NOMO-1 treated with DMSO at 0.1 percent for 48 hours (cell line): ENCODE measurements at regions not wholly inside any gene's neighbourhood (a gene's known extent, or its start where the extent isn't known, plus 50 kb on each side); places are given as distances from the start of the nearest gene placed in this dataset.

ENCODE experiments used
- DNase-seq: peaks from one replicate; lab custom pipeline; 2025; ENCODE audit not compliant: unreplicated experiment; lab: John Stamatoyannopoulos, UW

- no peak for DNase-seq
Observed at GRCh38 chr13:73857106-73857505, 277.1 kb downstream of the KLF12 start.

GRCh38 chr13:73851104-73851503 is 283.1 kb downstream of the KLF12 start:
- DNase-seq = no peak

GRCh38 chr13:73850104-73850873 is 283.9 kb downstream of the KLF12 start:
- DNase-seq = no peak

GRCh38 chr13:73849292-73849691 is 284.9 kb downstream of the KLF12 start:
- DNase-seq = no peak

DNA sequence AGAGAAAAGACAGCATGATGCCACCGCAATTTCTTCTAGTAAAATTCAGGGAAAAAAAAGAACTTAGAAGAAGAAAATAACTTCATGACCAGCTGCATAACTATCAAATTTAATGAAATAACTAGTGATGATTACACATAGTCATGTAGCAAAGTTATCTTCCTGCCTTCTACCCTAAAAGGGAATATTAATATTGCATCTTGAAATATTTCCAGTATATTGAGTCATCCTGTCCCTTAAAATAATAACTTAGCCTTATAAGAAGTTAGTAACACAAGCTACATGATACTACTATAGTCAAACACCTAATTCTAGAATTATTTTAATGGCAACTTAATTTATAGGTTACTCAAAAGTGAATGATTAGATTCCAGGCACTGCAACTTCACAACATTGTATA is 289.2 kb downstream of the KLF12 start:
- no peak for DNase-seq

- DNase-seq = no peak
Observed at GRCh38 chr13:73842626-73843025, 291.6 kb downstream of the KLF12 start.

- DNase-seq = no peak
Observed at GRCh38 chr13:73842184-73842583, 292.0 kb downstream of the KLF12 start.

DNA sequence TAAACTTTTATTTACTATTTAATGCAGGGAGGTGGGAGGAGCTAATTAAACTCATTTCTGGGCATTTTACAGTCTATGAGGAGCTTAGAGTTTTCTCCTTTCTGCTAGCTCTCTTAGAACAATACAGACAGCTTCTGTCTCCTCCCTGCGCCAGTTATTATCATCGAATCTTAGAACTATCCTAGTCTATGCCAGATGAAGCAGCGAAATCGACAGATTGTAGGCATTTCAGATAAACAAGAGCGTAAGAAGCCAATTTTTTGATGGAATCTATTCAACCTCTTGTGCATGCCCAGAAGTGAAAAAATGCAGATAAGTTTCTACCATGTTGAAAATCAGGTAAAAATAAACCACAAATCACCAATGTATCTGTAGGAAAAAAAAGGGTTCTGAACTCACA is 297.1 kb downstream of the KLF12 start:
- DNase-seq = no peak

DNA sequence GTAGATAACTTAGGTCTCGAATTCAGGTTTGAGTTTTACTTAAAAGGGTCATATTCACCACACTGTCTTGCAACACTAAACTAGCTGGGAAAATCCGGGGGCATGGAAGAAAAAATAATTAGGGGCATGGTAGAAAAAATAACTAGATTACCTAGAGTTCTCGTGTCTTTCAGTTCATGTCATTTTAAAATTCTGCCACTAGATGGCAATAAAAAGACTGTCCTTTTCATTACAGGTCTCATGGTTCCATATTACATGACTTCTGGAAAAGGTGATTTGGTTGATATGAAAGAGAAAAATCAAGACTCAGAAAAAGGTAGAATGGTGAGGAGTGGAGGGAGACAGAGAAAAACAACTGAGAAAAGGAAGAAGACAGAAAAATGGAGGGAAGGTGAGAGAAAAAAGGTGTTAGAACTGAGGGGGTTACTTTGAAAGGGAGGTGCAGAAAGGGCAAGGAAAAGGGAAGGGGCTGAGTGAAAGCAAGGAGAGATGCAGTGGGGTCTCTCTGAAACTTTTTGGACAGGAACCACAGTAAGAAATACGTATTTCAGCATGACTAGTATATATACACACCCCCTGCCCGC is 299.0 kb downstream of the KLF12 start:
- DNase-seq = no peak

DNA sequence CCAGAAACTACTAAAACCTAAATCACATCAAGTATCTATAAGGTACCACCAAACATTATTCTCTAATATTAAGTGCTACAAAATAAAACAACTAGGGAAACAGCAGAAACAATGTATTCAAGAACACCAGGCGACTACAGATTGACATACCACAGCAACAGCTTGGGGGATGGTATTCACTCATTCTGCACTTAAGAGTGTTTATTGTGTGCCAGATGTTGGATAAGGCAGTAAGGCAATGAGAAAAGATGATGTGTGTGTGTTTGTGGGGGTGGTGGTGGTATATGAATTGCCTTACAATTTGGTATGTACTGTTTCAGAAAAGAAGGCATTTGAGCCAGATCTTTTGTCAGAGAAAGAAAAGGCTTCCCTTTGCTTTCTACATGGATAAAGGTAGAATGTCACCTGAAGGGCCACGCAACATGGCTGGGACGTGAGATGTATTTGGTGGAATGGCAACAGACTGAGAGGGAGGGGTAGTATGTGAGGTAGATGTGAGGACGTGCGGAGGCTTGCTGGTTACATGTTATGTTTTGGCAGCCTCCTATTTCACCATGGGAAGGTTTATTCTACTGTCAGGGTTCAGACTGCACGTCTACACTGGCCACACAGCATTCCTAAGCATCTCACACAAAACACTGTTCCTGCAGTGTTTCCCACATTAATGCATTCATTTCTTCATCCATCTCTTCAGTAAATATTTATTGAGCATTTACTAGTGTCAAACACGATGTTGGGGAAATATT is 300.7 kb downstream of the KLF12 start:
- no peak for DNase-seq

GRCh38 chr13:73832825-73833224 is 301.4 kb downstream of the KLF12 start:
- no peak for DNase-seq

DNA sequence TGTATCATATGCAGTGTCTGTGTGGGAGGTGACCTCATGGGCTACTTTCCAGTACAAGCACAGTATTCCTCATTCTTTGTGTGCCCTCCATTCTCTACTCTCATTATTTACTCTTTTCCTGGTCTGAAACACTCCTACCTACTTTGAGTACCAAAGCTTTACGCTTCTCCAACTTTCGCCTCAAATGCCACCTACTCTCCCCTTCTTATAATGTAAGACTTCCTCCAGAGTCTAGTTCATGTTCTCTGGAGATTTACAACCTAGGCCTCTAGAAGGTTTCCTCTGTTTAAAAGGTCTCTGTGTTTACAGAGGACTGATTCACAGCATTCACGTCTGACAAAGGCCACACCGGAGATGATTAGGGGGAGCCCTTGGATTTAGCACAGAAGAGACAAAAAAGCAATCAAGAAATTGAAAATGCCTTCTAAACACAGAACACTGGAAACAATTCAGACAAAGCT is 302.0 kb downstream of the KLF12 start:
- DNase-seq = no peak

DNA sequence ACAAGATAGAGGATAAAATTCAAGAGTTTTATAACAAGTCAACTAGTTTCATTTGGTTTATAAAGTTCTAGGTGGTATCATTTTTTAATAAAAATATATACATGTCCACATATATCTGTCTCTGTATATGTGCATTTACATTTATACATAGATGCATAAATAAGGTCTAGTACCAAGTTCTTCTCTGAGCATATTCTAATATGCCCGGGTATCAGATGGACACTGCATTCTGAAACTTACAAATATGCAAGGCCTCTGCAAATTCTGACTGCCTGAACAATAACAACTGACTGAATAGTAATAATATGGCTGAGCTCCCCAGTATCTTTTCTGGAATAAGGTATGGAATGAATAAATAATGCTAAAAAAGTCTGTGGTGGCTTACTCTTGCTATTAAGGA is 304.8 kb downstream of the KLF12 start:
- DNase-seq = no peak

GRCh38 chr13:73828811-73829210 is 305.4 kb downstream of the KLF12 start:
- no peak for DNase-seq

- no peak for DNase-seq
Observed at GRCh38 chr13:73827434-73827833, 306.8 kb downstream of the KLF12 start.

- no peak for DNase-seq
Observed at GRCh38 chr13:73825143-73825542, 309.1 kb downstream of the KLF12 start.

DNA sequence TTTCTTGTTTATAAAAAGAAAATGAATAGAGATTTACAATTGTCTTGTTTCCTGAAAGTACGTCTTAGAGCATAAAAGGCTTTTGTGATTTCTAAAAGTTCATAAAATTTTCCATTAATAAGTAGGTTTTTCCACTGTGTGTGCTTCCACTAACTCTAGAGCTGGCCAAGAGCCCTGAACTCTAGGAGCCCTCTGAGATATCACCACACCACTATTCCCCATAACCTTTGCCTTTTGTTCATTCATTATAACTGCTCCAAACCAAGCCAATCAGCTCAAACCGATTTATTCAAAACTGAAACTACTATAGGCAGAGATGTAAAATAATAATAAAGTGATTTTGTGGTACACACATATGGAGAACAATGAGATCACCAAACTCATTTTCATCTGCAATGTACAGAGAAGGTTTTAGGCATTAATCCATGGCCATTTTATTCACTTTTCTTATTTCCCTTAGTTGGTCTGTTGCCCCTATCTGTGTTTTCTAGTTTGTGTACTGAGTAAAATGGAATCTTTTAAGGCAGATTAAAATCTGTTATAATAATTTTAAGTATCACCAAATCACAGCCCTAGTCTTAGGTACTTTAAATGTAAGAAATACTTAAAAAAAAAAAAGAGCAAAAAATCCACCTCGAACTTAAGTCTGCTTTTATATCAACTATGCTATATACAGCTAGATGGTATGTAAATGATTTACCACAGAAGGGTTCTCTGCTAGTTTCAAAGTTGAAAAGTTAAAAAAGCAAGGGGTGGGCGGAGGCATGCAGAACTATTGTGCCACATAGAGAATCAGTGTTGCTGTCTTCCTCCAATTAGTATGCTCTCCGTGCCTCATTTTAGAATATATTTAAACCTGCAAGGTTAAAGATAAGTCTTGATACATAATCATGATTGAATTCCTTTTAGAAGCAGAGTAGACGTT is 311.3 kb downstream of the KLF12 start:
- no peak for DNase-seq

DNA sequence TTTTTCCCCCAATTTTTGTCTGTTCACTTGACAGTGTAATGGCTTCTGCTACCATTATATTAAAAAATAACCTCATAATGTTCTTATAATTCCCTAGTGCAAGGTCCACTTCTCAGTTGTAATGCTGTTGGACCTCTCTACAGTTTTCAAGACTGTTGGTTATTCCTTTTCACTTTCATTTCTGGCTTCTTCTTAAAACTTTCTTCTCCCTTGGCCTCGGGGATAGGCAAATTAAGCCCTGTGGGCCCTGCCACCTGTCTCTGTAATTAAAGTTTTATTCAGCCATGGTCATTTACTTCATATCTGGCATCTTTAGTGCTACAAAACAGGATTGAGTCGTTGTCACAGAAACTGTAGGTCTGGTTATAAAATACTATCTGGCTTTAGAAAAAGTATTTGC is 313.5 kb downstream of the KLF12 start:
- no peak for DNase-seq

DNA sequence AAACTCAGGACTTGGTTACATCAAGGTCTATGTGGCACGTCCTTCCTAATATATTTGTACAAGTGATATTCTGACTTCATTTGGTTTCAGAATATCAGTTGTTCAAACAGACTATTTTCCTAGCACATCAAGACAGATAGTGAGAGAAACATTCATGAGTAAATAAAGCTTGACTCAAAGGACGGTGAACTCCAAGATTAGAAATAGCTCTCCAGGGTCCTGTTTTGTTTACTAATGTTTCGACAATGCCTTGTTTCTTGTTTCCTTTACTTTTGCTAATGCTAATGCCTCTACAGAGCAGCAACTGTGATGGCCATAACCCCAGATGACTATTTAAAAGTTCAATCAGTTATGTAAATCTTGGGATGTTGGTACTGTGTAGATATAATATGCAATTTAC is 313.9 kb downstream of the KLF12 start:
- DNase-seq = no peak

DNA sequence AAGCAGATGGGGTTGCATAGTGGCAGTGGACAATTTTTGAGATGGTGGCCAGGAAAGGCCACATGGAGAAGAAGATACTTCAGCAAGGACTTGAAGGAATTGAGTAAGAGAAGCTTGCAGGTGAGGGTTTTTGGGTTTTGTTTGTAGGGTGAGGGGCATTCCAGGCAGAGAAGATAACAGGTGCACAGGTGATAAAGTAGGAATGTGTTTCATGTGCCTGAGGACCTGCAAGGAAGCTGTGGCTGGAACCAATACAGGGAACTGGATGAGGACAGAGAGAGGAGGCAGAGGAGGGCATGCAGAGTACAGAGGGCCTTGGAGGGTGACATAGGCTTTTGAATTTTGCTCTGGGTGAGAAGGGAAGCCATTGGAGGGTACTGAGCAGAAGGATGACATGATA is 314.5 kb downstream of the KLF12 start:
- DNase-seq = no peak

DNA sequence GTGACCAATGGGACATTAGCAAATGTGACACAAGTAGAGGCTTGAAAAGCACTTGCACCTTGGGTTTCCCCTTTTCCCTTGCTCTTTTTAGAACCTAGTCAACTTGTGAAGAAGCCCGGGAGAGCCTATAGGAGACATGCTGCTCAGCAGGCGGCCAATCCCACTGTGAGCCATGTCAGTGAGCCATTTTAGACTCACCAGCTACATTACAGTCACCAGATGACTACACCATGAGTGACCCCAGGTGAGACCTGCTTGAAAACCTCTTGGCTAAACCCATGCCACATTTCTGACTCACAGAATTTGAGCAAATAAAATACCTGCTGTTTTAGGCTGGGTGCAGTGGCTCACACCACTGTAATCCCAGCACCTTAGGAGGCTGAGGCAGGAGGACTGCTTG is 317.5 kb downstream of the KLF12 start:
- DNase-seq = no peak
